AG20443 (cell line): ENCODE measurements at regions not wholly inside any gene's neighbourhood (a gene's known extent, or its start where the extent isn't known, plus 50 kb on each side); places are given as distances from the start of the nearest gene placed in this dataset.
"Not testable (repeated sequence)": the region's sequence is repeated elsewhere in the genome, so short reads cannot be mapped to it uniquely, and the experiment has no call there.

Source experiments
- DNase-seq: peaks from one replicate; pipeline ENCODE4 v3.0.0; 2012; ENCODE audit warnings: low spot score, mixed read lengths

DNA sequence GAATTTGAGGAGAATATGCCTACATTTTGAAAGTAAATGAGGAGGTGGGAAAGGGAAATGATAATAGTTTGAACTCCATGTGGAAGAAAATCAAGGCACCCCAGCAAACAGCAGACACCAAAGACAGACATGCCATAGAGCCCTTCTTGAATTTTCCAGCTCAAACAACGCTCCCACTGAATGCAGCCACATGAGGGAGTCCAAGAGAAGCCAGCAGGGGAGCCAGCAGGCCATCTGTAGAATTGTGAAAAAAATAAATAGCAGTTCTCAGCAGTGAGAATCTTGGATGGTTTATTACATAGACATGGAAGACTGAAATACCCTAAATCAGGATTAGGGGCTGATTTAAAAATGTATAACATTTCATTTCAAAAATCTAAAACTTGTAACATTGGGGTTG, 1567.3 kb upstream of the LRRTM3 start:
- no peak for DNase-seq

DNA sequence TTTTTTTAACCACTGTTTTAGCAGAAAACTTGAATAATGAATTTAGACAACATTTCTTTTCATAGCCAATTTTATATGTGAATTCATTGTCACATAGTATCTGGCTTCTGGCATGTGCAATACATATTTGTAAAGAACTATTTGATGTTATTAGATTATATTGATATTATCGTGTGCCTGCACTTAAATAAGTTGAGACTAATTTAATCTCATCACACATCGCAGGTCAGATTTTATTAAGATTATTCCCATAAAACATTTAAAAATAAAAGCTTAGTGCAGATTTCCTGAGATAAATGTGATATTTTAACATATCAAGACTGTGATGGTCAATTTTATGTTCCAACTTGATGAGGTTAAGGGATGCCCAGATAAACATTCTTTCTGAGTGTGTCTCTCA, 1565.3 kb upstream of the LRRTM3 start:
- DNase-seq: no peak

DNA sequence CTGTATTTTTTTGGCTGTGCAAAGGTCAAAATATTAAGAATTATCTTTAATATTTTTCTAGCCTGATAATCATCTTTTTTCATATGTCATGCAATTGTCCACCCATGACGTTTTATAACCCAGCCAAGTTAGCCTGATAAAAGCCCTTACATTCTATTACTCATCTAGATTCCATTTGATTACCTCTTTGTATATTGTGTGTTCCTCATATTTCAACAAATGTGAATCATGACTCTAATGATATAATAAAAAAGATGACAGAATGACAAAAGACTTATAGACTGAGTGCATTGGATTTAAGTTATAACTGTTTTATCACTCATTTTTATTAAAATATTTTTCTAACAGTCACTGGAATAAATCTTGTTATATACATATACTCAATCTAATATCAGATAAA, 1560.0 kb upstream of the LRRTM3 start:
- DNase-seq: no peak

DNA sequence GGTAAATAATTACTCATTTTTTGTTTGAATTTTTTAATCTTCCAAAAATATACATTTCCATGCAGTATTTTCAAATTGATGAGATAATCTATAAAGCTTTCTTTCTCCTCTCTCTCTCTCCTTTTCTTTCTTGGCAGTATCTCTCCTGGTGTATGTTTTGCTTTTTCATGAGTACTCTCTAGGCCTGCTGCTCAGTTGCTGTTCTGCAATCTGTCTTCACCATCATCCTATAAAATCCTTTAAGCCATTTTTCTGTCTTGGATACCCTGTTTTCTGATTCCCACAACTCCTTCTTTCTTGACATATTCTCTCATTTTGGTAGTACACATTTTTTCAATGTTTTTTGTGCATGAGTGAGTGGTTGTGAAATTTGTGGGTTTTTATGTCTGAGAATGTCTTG, 1558.1 kb upstream of the LRRTM3 start:
- DNase-seq: no peak

DNA sequence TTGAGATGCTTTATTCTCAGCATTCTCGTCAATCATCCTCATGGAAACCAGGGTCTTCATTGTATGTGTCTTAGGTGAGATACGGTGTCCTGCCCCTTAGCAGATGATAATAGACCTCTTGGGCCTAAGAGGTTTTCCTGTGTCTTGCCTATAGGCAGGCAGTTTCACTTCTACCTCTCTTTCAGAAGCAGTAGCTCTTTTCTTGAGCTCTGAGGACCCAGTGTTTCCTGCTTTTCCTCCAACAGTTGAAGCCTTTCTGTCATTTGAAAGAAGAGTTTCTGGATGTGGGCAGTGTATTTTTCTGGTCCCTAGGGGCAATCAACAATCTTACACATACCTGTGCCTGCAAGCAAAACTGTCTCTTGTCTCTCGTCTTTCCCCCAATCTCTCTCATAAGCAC, 1550.3 kb upstream of the LRRTM3 start:
- no peak for DNase-seq

DNA sequence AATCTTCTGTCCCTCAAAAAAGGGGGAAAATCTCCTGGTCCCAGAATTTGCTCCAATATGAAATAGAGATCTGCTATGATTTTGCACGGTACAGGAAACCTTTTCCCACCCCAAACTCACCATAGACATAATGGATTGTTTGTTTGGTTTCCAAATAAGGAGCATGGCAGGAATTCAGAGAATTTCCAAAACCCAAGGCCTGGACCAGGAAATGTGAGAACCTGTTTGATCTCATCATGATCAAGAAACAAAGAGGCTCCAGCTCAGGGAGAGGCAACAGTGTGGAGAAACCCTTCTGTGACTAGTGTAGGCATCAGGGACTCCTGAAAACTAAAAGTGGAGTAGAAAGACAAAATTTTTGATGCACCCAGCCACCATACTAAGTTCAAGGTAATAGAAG, 1548.1 kb upstream of the LRRTM3 start:
- no peak for DNase-seq

DNA sequence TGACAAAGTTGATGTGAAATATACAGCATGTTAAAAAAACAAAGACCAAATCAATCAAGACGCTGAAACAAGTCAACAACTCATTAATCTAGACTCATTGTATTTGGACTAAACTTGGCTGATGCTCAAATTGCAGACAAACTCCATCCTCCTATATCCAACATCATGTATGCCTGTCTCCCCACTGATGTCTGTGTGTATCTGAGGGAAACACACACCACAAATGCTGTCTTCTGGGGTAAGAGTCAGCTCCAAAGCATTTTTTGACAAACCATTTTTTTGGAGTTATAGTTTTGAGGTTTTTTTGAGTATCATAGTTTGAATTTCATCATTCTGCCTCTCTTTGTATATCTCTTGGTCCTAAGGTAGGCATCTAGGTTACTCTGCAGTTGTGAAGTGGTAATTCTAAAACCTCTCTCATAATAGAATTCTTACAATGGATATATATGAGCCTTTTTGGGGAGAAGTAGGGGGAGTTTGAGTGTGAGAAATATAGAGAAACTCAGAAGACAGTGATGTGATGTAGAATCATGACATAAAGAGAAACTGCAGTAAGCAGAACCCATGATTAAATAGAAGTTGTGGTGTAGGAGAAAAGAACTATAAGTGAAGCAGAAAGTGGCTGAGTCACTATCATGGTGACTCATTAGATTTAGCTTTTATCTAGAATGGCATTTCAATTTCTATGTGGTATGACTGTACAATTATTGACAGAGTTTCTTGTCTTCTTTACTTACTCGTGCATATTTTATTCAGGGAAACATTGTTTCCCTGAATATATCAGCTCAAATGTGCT, 1531.1 kb upstream of the LRRTM3 start:
- DNase-seq: no peak

DNA sequence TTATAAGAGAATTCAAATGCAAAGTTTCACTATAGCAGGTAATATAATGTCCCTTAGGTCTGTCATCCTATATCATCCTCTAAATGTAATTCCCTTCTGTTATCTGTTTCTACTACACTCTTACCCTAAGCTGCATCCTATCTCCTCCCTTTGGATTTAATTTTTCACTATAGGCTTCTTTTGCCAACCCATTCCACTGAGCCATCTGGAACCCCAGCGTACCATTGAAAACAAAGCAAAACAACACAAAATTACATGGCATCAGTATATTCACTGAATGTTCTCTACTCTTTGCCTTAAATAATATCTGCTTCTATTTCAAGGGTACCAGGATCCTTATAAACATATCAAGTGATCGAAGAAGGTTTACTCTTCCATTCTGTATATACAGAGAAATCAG, 1530.2 kb upstream of the LRRTM3 start:
- no peak for DNase-seq

DNA sequence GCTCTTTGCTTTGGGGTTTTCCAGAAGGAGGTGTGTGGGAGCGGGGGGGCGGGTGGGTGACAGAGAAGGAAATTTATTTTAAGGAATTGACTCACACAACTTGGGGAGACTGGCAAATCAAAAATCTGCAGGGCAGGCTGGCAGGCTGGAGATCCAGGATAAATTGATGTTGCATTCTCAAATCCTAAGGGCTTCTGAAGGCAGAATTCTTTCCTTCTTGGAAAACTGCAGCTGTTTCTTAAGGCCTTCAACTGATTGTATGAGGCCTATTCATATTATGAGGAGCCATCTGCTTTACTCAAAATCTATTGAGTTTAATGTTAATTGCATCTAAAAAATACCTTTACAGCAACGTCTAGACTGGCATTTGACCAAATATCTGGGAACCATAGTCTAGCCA, 1528.8 kb upstream of the LRRTM3 start:
- DNase-seq: no peak

DNA sequence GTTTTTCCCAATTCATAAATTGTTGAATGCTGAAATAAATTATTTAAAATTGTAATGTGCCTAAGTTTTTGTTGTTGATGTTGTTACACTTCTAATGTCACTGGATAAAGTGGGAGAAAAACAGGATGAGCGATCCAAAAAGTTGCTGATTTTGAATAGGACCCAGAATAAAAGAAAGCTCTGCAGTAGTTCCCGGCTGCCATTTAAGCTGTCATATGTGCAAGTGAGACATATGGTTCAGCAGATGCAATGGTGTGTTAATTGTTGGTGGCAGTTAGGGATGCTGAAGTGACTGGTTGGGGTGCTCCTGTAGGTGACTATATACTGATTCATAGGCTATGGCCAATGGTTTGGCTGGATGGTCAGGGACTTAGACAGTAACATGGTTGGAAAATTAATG, 1517.4 kb upstream of the LRRTM3 start:
- no peak for DNase-seq

DNA sequence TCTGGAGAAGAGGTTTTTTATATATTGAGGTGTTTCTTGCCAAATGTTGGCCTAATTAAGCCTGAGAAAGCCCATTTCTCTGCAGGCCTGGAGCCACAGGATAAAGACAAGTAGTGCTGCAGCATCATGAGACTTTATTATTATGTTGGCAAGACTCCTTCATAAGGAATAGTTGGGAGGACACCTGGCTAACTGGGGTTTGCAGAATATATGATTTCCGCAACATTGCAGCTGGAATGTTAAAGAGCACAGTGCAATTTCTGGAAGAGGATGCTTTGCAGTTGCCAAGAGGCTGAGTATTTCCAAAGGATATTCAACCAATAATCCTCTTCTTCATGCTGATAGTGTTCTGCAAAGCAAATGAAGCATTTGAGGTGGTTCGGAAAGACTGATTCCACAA, 1512.8 kb upstream of the LRRTM3 start:
- no peak for DNase-seq

DNA sequence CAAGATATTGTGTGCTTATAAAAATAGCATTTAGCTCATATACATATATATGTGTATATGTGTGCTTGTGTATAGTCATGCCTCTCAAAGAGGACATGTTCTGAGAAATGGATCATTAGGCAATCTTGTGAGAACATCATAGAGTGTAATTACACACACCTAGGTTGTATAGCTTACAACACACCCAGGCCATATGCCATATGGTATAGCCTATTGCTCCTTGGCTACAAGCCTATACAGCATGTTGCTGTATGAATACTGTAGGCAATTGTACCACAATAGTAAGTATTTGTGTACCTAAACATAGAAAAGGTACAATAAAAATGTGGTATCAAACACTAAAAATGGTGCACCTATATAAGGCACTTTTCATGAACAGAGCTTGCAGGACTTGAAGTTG, 1510.5 kb upstream of the LRRTM3 start:
- no peak for DNase-seq

DNA sequence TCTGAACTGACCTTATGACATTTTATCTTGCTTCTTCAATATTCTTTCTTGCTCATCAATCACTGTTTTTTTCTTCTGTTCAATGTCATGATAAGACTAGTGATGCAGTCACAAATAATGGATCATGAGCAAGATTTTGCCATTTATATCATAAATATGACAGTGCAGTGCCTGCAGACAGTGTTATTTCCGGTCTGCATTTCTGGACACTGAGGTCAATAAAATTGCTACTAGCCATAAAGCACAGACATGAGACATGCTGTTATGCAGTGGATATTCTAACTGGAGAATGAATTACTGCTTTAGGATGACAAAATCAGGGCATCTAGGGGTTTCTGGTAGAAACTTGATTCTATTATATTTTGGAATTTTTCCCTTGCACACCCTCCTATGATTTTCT, 1509.7 kb upstream of the LRRTM3 start:
- DNase-seq: no peak

DNA sequence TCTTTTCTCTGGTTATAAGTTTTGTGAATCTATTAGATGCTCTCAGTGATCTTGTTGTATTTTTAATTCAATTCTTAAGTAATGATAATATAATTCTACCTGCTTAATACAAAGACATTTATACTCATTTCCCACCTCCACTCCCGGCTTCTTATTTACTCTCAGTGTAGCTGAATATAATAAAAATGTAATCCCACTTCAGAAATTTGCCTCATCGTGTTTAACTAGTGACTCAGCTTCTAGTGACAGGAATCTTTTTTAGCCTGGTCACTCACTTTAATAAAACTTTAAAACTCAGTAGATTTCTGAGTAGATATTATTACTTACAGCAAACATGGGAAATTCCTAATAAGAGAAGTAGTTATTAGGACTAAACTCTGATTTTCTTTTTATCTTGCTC, 1506.2 kb upstream of the LRRTM3 start:
- no peak for DNase-seq

DNA sequence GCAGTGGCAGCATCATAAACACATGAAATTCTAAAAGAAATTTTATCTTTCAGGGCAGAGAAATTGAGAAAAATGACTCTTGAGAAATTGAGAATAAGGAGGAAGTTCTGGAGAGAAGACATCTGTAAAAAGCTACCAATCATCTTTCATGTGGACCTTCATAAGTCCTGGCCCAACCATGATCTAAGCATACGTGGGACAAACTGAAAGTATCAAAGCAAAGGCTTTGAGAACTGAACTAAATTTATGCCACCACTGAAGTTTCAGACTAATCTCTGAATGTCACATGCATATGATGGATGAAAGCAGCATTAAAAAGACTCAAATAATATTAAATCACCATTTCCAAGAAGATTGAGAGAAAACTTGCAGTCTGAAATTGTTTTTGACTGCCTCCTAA, 1502.8 kb upstream of the LRRTM3 start:
- DNase-seq: no peak

DNA sequence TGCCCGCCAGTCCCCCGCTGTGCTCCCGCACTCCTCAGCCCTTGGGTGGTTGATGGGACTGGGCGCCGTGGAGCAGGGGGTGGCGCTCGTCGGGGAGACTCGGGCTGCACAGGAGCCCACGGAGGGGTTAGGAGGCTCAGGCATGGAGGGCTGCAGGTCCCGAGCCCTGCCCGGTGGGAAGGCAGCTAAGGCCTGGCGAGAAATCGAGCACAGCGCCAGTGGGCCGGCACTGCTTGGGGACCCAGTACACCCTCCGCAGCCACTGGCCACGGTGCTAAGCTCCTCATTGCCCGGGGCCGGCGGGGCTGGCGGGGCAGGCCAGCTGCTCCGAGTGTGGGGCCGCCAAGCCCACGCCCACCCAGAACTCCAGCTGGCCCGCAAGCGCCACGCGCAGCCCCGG, 1496.5 kb upstream of the LRRTM3 start:
- DNase-seq: not testable (repeated sequence)

DNA sequence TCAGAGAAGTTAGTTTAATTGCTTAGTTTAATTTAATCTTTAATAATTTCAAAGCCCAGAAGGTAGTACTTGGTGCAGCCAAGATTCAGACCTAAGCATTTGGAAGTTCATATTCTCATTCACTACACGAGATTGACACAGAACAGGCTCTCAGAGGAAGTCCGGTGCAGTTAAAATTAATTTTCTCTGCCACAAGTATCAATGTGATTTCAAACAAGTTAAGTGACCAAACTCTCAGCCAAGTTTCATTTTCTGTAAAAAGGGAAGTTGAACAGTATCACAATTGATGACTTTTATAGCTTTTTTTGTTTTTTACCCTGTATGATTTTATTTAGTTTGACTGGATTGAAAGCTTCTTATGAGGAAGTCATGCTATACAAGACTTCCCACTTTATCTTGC, 1494.9 kb upstream of the LRRTM3 start:
- no peak for DNase-seq

DNA sequence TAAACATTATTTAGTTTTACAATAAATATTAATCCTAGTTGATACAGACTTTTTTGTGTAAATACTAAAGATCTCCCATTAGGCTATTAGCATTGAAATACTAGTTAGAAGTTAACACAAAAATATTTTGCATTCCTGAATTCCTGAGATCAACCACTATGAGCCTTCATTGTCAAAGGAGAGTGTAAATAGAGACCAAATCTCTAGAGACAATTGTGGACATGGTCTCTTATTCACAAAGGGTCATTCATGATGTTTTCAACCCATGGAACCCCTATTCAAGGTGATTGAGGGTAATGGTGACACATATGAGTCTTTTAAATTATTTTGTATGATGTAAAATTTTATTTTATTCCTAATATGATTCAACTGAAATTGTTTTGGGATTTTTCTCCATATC, 1454.8 kb upstream of the LRRTM3 start:
- no peak for DNase-seq

DNA sequence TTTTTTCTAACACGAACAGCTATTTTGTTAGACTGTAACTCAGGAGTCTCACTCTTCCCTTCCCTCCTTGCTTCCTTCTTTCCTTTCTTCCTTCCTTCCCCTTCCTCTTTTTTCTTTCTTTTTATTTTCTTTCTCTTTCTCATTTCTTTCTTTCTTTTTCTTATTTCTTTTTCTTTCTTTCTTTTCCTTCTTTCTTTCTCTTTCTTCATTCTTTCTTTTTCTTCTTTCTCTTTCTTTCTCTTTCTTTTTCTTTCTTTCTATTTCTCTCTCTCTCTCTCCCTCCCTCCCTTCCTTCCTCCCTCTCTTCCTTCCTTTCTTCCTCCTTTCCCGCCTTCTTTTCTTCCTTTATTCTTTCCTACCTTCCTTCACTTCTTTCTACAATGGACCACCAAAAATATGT, 1443.0 kb upstream of the LRRTM3 start:
- DNase-seq: no peak

DNA sequence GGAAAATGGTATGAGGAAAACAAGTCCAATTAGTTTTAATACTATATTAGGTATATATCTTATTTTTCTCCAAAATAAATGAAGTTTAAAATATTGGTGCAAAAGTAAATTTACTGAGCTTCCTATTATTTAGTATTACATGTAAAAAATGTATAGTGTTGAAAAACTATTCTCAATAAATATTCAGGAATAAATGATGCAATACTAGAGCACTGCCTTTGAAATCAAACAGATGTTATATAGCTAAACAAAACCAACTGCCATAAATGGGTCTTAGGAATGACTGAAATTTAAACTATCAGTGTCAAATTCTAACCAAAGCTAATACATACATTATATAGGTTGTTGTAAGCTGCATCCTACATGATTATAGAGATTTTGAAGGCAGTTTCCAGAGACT, 1434.0 kb upstream of the LRRTM3 start:
- DNase-seq: no peak

DNA sequence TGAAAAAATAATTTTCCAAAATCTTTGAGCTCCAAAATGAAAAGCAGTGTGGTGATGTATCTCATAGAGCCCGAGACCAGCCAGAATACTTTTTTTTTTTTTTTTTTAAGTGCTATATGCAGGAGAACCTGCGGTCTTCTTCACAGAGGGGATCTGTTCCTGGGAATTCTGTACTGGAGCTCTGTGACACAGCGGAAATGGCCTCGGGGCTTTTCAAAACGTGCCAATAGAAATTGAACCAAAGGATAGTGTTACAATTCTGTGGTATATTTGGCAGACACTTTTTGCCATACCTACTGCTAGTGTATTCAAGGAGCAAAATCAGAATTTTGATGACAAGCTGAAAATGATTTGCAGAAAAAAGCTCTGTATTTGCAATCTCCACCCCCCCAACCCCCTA, 1429.3 kb upstream of the LRRTM3 start:
- no peak for DNase-seq

DNA sequence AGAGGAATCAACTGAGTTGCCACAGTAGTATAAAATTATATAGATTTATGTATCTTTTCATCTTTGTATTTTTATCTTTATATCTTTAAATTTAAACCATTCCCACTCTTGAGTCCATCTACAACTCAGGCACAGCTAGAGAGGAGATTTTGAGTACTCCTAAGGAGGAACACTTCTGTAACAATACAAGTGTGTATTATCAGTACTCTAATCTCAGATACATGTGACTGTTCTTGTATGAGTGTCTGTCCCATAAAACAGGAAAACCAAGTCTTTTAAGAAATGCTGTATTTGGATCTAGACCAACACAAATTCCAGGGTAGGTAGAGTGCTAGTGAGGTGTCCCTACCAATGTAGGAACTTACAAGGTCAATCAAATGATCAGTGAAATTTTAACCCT, 1428.0 kb upstream of the LRRTM3 start:
- DNase-seq: no peak

DNA sequence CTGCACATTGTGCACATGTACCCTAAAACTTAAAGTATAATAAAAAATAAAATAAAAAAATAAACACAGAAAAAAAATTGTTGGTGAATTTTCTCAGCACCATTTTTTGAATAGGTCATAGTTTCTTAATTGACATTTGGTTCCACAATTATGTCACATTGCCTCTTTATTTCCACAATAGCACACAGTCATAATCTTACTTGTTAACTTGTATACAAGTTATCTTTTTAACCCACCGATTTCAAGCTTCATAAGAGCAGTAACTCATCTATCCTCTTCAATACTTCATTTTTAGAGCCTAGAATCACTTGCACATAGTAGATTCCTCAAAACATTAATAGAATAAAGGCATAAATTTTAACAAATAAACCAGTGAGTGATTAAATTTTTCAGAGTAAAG, 1425.1 kb upstream of the LRRTM3 start:
- no peak for DNase-seq

DNA sequence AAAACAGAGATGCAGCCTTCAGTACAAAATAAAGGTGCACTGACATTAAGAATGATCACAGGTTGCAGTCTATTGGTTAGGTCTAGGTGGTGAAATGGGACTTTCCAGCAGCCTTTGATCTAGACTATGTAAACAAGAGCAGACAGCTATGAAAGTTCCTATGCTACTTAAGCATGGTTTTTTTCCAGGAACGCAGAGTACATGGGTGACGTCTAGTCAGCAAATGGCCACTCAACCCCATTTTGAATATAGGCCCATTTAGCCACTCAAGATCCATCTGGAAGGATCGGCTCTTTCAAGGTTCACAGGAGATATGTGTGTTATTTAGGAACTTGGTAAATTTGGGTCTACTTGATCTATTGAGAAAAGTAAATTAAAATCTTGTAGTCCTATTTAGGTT, 1424.6 kb upstream of the LRRTM3 start:
- DNase-seq: no peak

DNA sequence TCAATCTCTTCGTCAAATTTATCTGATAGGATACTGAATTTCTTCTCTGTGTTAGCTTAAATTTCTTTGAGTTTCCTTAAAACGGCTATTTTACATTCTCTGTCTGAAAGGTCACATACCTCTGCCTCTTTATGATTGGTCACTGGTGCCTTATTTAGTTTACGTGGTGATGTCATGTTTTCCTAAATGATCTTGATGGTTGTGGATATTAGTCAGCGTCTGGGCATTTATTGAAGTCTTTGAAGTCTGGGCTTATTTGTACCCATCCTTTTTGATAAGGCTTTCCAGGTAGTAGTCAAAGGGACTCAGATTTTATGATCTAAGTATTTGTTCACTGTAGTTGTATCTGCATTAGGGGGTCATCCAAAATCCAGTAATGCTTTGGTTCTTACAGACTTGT, 1407.5 kb upstream of the LRRTM3 start:
- DNase-seq: no peak
